Upper lobe of left lung (tissue), 4 donors: ENCODE measurements at regions not wholly inside any gene's neighbourhood (a gene's known extent, or its start where the extent isn't known, plus 50 kb on each side); places are given as distances from the start of the nearest gene placed in this dataset.

ENCODE experiments used
- CTCF ChIP-seq, 6 experiments: fragments of 450-650 bp in 4 of 6; fragments of 200-600 bp in 2 of 6; sonication (generic) in 2 of 6; IDR thresholded peaks; one replicate each; pipeline ENCODE4 v1.5.1; 2016 to 2019; ENCODE audit warnings: antibody characterized with exemption in 6 of 6
- EP300 ChIP-seq, 4 donors: sonication (generic); formaldehyde crosslinking; IDR thresholded peaks; one replicate each; pipeline ENCODE4 v1.5.1; 2017; ENCODE audit warnings: antibody characterized with exemption in 4 of 4, control low read depth in 2 of 4
- POLR2A ChIP-seq, 4 donors: fragments of 450-650 bp; IDR thresholded peaks; one replicate each; pipeline ENCODE4 v1.5.1; 2016 to 2017; ENCODE audit warnings: antibody characterized with exemption in 4 of 4, mild to moderate bottlenecking in 2 of 4

- no peak for TF ChIP-seq POLR2A (IDR thresholded peaks at IDR 0.05)
- TF ChIP-seq CTCF (IDR thresholded peaks at IDR 0.05), result no peak
- TF ChIP-seq EP300 (IDR thresholded peaks at IDR 0.05), result no peak
Observed at GRCh38 chr2:186304064-186304463, 182.0 kb upstream of the ZC3H15 start.
